Mesodermal cell (in vitro differentiated cells): ENCODE measurements at regions not wholly inside any gene's neighbourhood (a gene's known extent, or its start where the extent isn't known, plus 50 kb on each side); places are given as distances from the start of the nearest gene placed in this dataset.

Experiments used
- H3K27ac ChIP-seq: 2 replicates; pipeline ENCODE4 v1.7.0; 2013; ENCODE audit warnings: mild to moderate bottlenecking, low read depth, low read length, moderate library complexity; ENCODE audit not compliant: severe bottlenecking
- H3K36me3 ChIP-seq: 2 replicates; pipeline ENCODE4 v1.7.1; 2013; ENCODE audit warnings: mild to moderate bottlenecking, low read length, moderate library complexity; ENCODE audit not compliant: control insufficient read depth, insufficient read depth
- H3K4me1 ChIP-seq: one replicate; pipeline ENCODE4 v1.7.1; 2013; ENCODE audit warnings: mild to moderate bottlenecking, low read length; ENCODE audit not compliant: insufficient read depth, control insufficient read depth, poor library complexity, severe bottlenecking
- H3K4me3 ChIP-seq: 2 replicates; pipeline ENCODE4 v1.7.0; 2013; ENCODE audit warnings: low read length, control low read depth, mild to moderate bottlenecking; ENCODE audit not compliant: insufficient read depth, poor library complexity, severe bottlenecking; ENCODE audit errors: extremely low read depth
- H3K9me3 ChIP-seq: 2 replicates; pipeline ENCODE4 v1.7.1; 2013; ENCODE audit warnings: mild to moderate bottlenecking, low read length, moderate library complexity; ENCODE audit not compliant: control insufficient read depth
- WGBS, 2 experiments: methylation state at CpG; one replicate each; pipeline ENCODE4 v1.1.5; 2013; ENCODE audit warnings: missing lambda C conversion rate in 2 of 2; ENCODE audit not compliant: insufficient coverage in 2 of 2; 5-methylcytosine and 5-hydroxymethylcytosine counted together

GRCh38 chr5:4901924-4902323 lies 238.2 kb upstream of the ADAMTS16 start:
- Histone ChIP-seq H3K4me3 (no peak overlapping the region), H3K27ac (no peak overlapping the region), H3K9me3 (no peaks in the 10 kb centered on the region), H3K4me1 (no peaks in the 10 kb centered on the region), H3K36me3 (no peaks in the 10 kb centered on the region)
- 85 to 94% methylated on average over 3 to 5 of the region's 5 CpGs for WGBS, 2 experiments

DNA sequence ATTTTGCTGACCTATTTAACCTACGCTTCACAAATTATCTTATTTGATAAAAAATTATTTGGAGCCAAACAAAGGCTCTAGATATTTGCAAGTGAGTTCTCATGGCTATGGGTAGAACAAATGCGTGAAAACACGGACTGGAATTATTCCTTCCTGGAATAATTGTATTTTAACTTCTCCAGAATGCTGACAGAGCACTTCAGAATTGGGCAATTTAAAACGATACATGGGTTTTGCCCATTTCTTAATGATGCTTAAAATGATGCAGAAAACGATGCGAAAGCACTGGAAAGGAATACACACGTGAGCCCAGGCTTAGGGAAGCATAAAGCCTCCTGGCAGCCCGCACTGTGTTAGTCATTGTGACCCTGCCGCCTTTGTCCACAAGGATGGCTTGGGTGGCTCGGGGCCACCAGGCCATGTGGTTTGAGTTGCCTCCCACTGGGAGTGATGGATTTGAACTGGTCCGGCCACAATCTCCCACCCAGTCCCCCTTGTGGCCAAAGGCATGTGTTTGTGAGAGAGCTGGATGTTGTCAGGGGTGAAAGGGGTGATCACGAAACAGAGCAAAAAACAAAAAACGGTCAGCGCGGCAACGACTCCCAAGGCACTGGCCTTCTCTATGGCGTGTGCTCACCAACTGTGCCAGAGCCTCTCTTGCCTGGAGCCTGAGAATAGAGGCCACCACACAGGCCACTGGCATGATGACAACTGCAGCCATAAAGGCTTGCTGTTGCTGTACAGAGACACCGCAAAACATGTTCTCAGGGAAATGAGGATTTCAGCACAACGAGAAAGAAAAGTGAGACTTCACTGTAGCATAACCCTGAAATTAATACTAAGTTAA lies 234.2 kb upstream of the ADAMTS16 start:
- Histone ChIP-seq H3K4me3 (no peak overlapping the region), H3K27ac (no peak overlapping the region), H3K9me3 (no peaks in the 10 kb centered on the region), H3K36me3 (no peaks in the 10 kb centered on the region), H3K4me1 (no peaks in the 10 kb centered on the region)
- 81 to 90% methylated on average over 14 to 16 of the region's 19 CpGs for WGBS, 2 experiments

GRCh38 chr5:4906786-4907185 lies 233.3 kb upstream of the ADAMTS16 start:
- Histone ChIP-seq H3K4me3 (no peak overlapping the region), H3K9me3 (no peaks in the 10 kb centered on the region), H3K27ac (no peak overlapping the region), H3K4me1 (no peaks in the 10 kb centered on the region), H3K36me3 (no peaks in the 10 kb centered on the region)
- WGBS, 2 experiments: no CpG with 5 or more reads among the region's 1 CpG

GRCh38 chr5:4907571-4907970 lies 232.6 kb upstream of the ADAMTS16 start:
- Histone ChIP-seq H3K27ac (no peak overlapping the region), H3K4me3 (no peak overlapping the region), H3K9me3 (no peaks in the 10 kb centered on the region), H3K36me3 (no peaks in the 10 kb centered on the region), H3K4me1 (no peaks in the 10 kb centered on the region)
- WGBS, 2 experiments: 80 to 100% methylated on average over 2 of the region's 3 CpGs

GRCh38 chr5:4909086-4909485 lies 231.0 kb upstream of the ADAMTS16 start:
- WGBS, 2 experiments: 91 to 96% methylated on average over 5 of the region's 5 CpGs
- H3K9me3 ChIP-seq: no peaks in the 10 kb centered on the region
- no peak overlapping the region for H3K4me3 ChIP-seq
- H3K4me1 ChIP-seq: no peaks in the 10 kb centered on the region
- H3K27ac ChIP-seq: no peak overlapping the region
- no peaks in the 10 kb centered on the region for H3K36me3 ChIP-seq

- no peak overlapping the region for H3K4me3 ChIP-seq
- no peak overlapping the region for H3K27ac ChIP-seq
- 72 to 74% methylated on average over 5 of the region's 6 CpGs for WGBS, 2 experiments
- H3K4me1 ChIP-seq: no peaks in the 10 kb centered on the region
- H3K36me3 ChIP-seq: no peaks in the 10 kb centered on the region
- no peaks in the 10 kb centered on the region for H3K9me3 ChIP-seq
These were observed 228.3 kb upstream of the ADAMTS16 start for GRCh38 chr5:4911646-4912403.

DNA sequence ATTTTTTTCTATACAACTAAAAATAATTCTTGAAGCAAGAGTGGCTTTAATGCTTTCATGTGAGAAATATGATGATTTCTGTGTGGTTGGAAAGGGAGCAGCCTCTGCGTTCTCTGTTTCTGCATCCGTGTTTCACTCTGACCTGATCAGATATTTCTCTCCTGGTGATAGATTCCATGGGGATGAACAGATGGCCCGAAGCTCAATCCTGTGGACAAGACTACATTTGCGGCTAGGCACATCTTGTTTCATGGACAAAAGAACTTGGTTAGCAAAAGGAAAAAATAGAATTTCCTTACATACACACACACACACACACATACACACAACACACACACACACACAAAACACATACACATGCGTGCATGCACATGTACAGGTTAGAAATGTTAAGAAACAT lies 218.2 kb upstream of the ADAMTS16 start:
- no peaks in the 10 kb centered on the region for H3K4me1 ChIP-seq
- no peaks in the 10 kb centered on the region for H3K36me3 ChIP-seq
- no peak overlapping the region for H3K4me3 ChIP-seq
- WGBS, 2 experiments: 73 to 91% methylated on average over 4 to 5 of the region's 5 CpGs
- no peaks in the 10 kb centered on the region for H3K9me3 ChIP-seq
- no peak overlapping the region for H3K27ac ChIP-seq

GRCh38 chr5:4924577-4924976 lies 215.6 kb upstream of the ADAMTS16 start:
- no peaks in the 10 kb centered on the region for H3K36me3 ChIP-seq

DNA sequence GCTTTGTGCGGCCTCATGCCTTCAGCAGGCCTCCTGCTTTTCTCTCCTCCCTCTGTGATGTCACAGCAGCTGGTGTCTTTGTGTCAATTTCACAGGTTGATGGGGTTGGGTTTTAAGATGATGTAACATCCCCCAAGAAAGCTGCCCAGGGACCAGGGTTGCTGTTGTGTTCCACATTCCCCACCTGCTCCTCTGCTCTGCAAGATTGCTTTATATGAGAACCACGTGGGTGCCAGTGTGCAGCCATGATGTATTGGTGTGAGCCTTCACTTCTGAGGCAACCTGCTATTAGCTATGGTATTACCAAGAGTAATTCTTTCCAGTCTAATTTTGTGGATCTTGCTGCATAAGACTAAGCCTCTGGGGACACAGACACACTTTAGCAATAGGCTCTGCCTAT lies 213.0 kb upstream of the ADAMTS16 start:
- Histone ChIP-seq H3K9me3 (no peaks in the 10 kb centered on the region), H3K36me3 (no peaks in the 10 kb centered on the region), H3K4me3 (no peak overlapping the region), H3K27ac (no peak overlapping the region), H3K4me1 (no peaks in the 10 kb centered on the region)
- 100% methylated on average over 1 of the region's 2 CpGs for WGBS, 2 experiments

More at GRCh38 chr5:4924577-4924976, 215.6 kb upstream of the ADAMTS16 start:
- no peaks in the 10 kb centered on the region for H3K9me3 ChIP-seq
- no peak overlapping the region for H3K4me3 ChIP-seq
- no peaks in the 10 kb centered on the region for H3K4me1 ChIP-seq
- 86 to 94% methylated on average over 4 of the region's 4 CpGs for whole genome bisulfite sequencing, 2 experiments
- H3K27ac ChIP-seq: no peak overlapping the region

DNA sequence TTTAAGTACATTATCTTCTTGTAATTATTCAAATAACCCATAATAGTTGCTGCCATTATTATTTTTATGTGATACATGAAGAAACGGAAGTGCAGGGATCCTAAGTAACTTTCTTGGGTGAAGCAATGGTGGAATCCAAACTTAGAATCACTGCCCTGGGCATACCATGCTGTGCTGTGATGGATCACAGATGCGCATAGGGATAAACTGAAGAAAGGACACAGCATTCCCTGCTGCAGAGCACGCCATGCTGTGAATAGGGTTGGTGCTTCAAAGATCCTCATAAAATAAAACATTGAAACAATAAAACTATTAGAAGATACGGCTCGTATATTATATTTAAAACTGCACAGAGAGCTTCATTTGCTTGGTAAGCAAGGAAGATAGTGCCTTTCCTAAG lies 211.7 kb upstream of the ADAMTS16 start:
- Histone ChIP-seq H3K4me1 (no peaks in the 10 kb centered on the region), H3K4me3 (no peak overlapping the region), H3K36me3 (no peaks in the 10 kb centered on the region), H3K9me3 (no peaks in the 10 kb centered on the region), H3K27ac (no peak overlapping the region)
- 100% methylated on average over 1 of the region's 5 CpGs; no CpG with 5 or more reads in 1 of the 2 experiments for WGBS, 2 experiments
